GM19240 (cell line): ENCODE measurements at regions not wholly inside any gene's neighbourhood (a gene's known extent, or its start where the extent isn't known, plus 50 kb on each side); places are given as distances from the start of the nearest gene placed in this dataset.

Experiments
- DNase-seq: peaks from one replicate; pipeline ENCODE4 v3.0.0; 2011; ENCODE audit warnings: low spot score; ENCODE audit not compliant: insufficient read length

- DNase-seq: no peak
These were observed 884.1 kb downstream of the CCSER2 start for GRCh38 chr10:85212526-85212925.

- DNase-seq: no peak
These were observed 885.1 kb downstream of the CCSER2 start for GRCh38 chr10:85213493-85213892.

- no peak for DNase-seq
These were observed 893.9 kb downstream of the CCSER2 start for GRCh38 chr10:85222300-85222699.

DNA sequence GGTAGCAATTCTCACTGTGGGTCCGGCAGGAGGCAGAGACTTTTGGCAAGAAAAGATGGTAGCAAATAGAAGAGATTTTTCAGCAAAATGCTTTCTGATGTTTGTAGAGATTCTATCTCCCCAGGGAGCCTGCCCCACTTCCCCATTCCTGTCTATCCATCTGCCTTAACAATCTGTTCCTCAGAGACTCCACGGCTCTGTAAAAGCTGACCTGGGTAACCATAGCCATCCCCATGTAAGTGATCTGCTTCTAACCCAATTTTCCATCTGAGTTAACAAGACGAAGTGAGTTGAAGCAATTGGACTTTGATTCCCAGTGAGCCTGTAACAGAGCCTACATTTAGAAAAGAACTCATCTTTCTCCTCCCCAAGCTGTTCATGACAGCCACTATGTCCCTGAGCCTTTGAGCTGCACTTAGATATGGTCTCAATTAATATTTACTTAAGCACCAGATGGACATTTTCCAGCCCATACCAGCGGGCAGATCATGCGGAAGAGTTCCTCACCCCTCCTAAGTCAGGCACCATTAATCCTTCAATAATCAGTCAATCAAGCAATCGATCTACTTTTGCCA is 896.1 kb downstream of the CCSER2 start:
- DNase-seq: no peak

DNA sequence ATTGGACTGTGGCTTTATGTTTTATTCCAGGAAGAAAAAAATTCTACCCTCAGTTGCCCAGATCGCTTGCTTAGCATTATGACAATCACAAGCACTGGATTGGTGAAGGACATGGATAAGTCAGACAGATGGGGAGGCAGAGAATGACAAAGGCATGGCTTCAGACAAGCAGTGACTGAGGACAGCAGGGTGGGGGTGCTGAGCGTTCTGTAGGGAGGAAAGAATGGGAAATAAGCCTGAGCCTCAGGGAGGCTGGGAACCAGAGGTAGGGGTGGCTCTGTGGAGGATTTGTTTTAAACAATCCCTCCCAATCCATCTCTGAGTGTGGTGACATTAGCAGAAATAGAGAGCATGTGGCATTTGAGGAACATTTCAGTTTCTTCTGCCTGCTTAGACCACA is 896.9 kb downstream of the CCSER2 start:
- no peak for DNase-seq

DNA sequence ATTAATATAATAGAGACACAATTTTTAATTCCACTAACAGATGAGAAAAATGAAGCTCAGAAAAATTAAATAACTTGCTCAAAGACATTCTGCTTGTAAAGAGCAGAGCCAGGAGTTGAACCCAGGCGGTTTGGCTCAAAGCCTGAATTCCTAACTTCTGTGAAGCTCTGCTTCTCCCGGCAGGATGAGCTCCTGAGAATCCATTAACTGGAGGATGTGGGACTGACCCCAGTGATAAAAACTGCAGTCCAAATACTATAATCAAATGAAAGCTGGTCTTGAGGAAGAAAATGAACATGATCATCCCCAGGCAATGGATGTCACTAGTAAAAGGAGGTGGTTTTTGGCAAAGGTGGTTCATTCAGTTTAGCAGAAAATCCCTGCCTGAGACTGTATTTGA is 898.2 kb downstream of the CCSER2 start:
- DNase-seq: no peak

- no peak for DNase-seq
These were observed 900.3 kb downstream of the CCSER2 start for GRCh38 chr10:85228726-85229125.

GRCh38 chr10:85231534-85232270 is 903.3 kb downstream of the CCSER2 start:
- DNase-seq: no peak

GRCh38 chr10:85235258-85235657 is 906.9 kb downstream of the CCSER2 start:
- DNase-seq: no peak

DNA sequence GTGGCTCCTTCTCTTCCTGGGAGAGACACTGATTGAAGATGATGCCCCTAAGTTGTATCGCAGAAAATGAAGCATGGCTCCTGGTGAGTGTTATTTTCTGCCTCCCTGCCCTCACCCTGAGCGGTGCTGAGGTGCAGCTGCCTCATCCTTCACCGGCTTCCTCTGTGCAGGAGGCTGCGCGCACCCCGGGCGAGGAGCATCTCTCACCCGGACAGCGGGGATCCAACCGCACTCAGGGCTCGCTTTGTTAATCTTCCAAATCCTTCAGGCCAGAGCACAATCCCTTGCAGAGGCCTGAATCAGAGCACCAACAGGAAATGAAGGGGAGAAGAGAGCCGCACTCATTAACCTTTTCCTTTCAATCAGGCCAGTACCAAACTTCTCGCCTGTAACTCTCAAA is 910.3 kb downstream of the CCSER2 start:
- DNase-seq: no peak

DNA sequence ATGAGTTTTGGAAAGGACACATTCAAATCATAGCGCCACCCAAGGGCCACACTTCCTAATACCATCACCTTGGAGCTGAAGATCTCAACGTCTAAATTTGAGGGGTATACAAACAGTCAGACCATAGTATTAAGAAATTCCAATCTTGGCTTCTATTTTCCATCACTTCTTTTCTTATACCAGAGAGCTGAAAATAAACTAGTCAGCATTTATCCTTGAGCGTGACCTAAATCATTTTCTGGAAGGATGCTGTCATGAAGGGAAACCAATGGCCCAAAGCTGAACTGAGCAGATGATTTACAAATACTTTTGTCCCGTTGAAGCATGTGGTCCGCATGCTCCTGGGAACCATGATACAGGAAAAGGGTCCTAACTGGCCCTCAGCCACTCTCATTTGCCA is 921.9 kb downstream of the CCSER2 start:
- no peak for DNase-seq

DNA sequence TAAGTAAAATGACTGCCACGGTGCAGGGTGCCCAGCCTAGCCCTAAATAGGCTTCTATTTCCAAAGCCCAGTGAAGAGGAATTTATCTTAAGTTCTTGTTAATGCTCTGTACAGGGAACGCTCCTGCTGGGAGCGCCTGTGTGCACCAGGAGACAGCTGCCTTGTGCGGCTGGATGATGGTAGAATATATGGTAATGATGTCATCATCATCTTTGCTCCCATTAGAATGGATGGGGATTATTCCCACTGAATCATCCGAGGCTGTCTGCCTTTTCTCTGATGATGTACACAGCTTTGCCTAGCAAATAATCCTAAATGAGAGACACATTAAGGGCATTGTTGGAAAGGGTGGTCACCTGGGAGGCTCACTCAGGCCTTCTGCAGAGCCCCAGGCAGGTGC is 928.1 kb downstream of the CCSER2 start:
- DNase-seq: no peak

GRCh38 chr10:85259908-85260307 is 931.5 kb downstream of the CCSER2 start:
- DNase-seq: no peak

DNA sequence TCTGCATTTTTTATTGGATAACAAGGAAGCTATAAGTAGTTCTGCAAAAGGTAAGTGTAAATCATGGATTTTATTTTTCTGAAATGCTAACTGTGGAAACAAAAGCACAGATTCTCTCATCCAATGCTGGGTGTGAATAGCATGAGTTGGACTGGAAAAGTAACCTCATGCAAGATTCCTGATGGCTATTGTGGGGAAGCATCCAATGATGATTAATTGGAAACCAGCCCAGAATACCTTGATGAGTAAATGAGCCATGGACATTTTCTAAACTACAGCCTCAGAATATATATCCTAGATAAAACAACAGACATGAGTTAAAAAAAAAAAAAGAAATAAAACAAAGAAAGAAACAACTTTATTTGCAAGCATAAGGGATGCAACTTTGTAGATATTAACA is 934.6 kb downstream of the CCSER2 start:
- no peak for DNase-seq

DNA sequence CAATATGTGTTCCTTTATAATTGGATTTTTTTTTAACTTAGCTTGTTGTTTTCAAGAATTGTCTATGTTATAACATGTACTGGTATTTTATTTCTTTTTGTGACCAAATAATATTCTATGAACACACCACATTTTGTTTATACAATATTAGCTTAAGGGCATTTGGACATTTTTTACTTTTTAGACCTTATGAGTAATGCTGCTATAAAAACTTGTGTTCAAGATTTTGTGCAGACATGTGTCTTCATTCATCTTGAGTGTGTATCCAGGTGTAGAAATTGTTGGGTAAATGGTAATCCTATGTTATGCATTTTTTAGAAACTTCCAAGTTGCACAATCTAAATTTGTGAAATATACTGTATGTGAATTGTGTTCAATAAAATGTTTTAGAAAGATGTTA is 936.7 kb downstream of the CCSER2 start:
- no peak for DNase-seq

DNA sequence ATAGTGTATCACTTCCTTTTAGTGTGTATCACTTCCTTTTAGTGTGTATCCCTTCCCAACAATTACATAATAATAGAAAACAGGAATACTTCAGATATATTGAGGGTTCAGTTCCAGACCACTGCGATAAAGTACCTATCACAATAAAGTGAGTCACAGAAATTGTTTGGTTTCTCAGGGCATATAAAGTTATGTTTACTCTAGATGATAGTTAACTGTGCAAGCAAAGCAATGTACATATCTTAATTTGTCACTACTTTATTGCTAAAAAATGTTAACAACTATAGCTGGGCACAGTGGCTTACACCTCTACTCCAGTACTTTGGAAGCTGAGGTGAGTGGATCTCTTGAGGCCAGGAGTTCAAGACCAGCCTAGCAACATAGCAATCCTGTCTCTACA is 938.4 kb downstream of the CCSER2 start:
- DNase-seq: no peak

DNA sequence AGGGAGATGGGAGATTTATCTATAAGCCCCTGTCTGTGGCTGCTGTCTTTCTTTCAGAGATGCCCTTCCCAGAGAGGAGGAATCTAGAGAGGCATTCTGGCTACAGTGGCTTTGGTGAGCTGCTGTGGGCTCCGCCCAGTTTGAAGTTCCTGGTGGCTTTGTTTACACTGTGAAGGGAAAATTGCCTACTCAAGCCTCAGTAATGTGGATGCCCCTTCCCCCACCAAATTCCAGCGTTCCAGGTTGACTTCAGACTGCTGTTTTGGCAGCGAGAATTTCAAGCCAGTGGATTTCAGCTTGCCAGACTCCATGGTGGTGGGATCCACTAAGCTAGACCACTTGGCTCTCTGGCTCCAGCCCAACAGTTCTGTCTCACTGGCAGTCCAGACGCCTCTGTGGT is 951.6 kb downstream of the CCSER2 start:
- no peak for DNase-seq

DNA sequence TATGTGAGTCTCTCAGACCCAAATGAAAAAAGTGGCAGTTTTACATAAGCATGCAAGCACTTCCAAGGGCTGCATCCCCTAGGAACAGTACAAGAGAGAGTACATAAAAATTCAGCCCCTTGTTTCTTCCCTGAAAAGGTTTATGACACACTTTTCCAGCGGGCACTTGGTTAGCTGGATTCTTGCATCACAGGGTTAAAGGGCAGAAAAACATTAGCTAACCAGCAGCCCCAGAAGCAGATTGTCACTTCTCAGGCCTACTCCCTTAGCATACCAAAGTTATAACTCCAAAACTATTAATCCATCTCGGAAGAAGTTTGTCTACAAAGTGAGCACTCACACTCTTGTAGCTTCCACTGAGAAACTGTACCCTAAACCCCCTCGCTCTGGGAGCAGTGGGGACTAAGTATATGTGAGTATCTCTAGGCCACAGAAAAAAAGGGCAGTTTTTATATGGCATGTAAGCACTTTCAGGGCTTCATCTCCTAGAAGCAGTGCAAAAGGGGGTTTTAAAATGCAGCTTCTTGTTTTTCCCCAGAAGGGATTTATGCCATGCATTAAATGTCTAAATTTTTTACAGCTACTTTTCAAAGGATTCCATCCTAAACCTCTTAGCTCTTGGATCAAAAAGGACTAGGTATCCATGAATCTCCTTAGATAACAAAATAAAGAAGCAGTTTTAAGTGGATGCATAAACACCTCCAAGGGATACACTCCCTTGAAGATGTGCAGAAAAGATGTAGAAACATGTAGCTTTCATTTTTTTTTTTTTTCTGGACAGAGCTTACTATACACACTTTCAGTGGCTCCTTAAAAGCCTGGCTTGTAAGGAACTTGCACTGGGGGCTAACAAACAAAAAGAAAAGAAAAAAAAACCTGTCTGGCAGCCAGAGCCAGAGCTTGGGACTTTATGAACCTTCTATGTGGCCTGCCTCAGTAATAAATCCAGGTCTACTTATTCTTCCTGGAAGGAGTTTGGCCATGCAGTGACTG is 956.7 kb downstream of the CCSER2 start:
- DNase-seq: no peak

GRCh38 chr10:85293483-85293882 is 965.1 kb downstream of the CCSER2 start:
- no peak for DNase-seq

- no peak for DNase-seq
These were observed 983.4 kb downstream of the CCSER2 start for GRCh38 chr10:85311613-85312337.

GRCh38 chr10:85315657-85316056 is 987.3 kb downstream of the CCSER2 start:
- no peak for DNase-seq

GRCh38 chr10:85316276-85316675 is 987.9 kb downstream of the CCSER2 start:
- DNase-seq: no peak
